Erythroblast (primary cell): ENCODE measurements at regions not wholly inside any gene's neighbourhood (a gene's known extent, or its start where the extent isn't known, plus 50 kb on each side); places are given as distances from the start of the nearest gene placed in this dataset.

Source experiments
- GATA1 ChIP-seq: IDR thresholded peaks from 2 replicates; pipeline ENCODE4 v1.6.1; 2011; ENCODE audit warnings: low read depth, mild to moderate bottlenecking, control low read depth, low read length, moderate library complexity
- POLR2A ChIP-seq: IDR thresholded peaks from 2 replicates; pipeline ENCODE4 v1.6.1; 2011; ENCODE audit warnings: mild to moderate bottlenecking, low read length

GRCh38 chr16:64826374-64826773 lies 295.5 kb downstream of the CDH11 start:
- TF ChIP-seq POLR2A (no peak), GATA1 (no peak)
